ENCODE measurements at regions not wholly inside any gene's neighbourhood (a gene's known extent, or its start where the extent isn't known, plus 50 kb on each side); places are given as distances from the start of the nearest gene placed in this dataset.
A peak's percentile ranks its signal among the peaks of the same experiment; 100 is the strongest.

GRCh38 chr10:47143473-47143872, 156.5 kb upstream of the GDF10 start:
- no peak for DNase-seq (ENCODE audit: low read depth)

GRCh38 chr10:47144525-47144924, 155.5 kb upstream of the GDF10 start:
- no peak for DNase-seq (ENCODE audit: low read depth)

GRCh38 chr10:47145290-47145934, 154.6 kb upstream of the GDF10 start:
- no peak for DNase-seq (ENCODE audit: low read depth)

- DNase-seq (ENCODE audit: low read depth), result no peak
These were observed 153.4 kb upstream of the GDF10 start for GRCh38 chr10:47146572-47146971.

- DNase-seq (ENCODE audit: low read depth), result no peak
These were observed 152.8 kb upstream of the GDF10 start for GRCh38 chr10:47147186-47147585.

GRCh38 chr10:47150581-47150980, 149.4 kb upstream of the GDF10 start:
- no peak for DNase-seq (ENCODE audit: low read depth)

GRCh38 chr10:47151920-47152319, 148.1 kb upstream of the GDF10 start:
- no peak for DNase-seq (ENCODE audit: low read depth)

GRCh38 chr10:47152861-47153349, 147.1 kb upstream of the GDF10 start:
- DNase-seq (ENCODE audit: low read depth), result no peak

- DNase-seq (ENCODE audit: low read depth), result no peak
These were observed 145.2 kb upstream of the GDF10 start for GRCh38 chr10:47154762-47155161.

GRCh38 chr10:47156873-47157272, 143.1 kb upstream of the GDF10 start:
- no peak for DNase-seq (ENCODE audit: low read depth)

- no peak for DNase-seq (ENCODE audit: low read depth)
These were observed 141.6 kb upstream of the GDF10 start for GRCh38 chr10:47158116-47159071.

- no peak for DNase-seq (ENCODE audit: low read depth)
These were observed 140.4 kb upstream of the GDF10 start for GRCh38 chr10:47159361-47160260.

- DNase-seq (ENCODE audit: low read depth), result no peak
These were observed 139.6 kb upstream of the GDF10 start for GRCh38 chr10:47160261-47160908.

GRCh38 chr10:47160967-47161366, 139.0 kb upstream of the GDF10 start:
- no peak for DNase-seq (ENCODE audit: low read depth)

GRCh38 chr10:47161465-47161864, 138.5 kb upstream of the GDF10 start:
- DNase-seq (ENCODE audit: low read depth), result no peak

GRCh38 chr10:47164126-47164799, 135.7 kb upstream of the GDF10 start:
- DNase-seq (ENCODE audit: low read depth), result no peak

GRCh38 chr10:47164800-47165128, 135.2 kb upstream of the GDF10 start:
- no peak for DNase-seq (ENCODE audit: low read depth)

GRCh38 chr10:47165168-47165710, 134.8 kb upstream of the GDF10 start:
- DNase-seq (ENCODE audit: low read depth), result no peak

- DNase-seq (ENCODE audit: low read depth), result peak; percentile 13
These were observed 134.1 kb upstream of the GDF10 start for GRCh38 chr10:47165711-47166404.

GRCh38 chr10:47166405-47166777, 133.6 kb upstream of the GDF10 start:
- no peak for DNase-seq (ENCODE audit: low read depth)
